NCI-H345 treated with DMSO at 0.1 percent for 48 hours (cell line): ENCODE measurements at regions not wholly inside any gene's neighbourhood (a gene's known extent, or its start where the extent isn't known, plus 50 kb on each side); places are given as distances from the start of the nearest gene placed in this dataset.
"Not testable (repeated sequence)": the region's sequence is repeated elsewhere in the genome, so short reads cannot be mapped to it uniquely, and the experiment has no call there.

ENCODE experiments used
- DNase-seq: peaks from one replicate; lab custom pipeline; 2025; ENCODE audit not compliant: unreplicated experiment; lab: John Stamatoyannopoulos, UW

DNA sequence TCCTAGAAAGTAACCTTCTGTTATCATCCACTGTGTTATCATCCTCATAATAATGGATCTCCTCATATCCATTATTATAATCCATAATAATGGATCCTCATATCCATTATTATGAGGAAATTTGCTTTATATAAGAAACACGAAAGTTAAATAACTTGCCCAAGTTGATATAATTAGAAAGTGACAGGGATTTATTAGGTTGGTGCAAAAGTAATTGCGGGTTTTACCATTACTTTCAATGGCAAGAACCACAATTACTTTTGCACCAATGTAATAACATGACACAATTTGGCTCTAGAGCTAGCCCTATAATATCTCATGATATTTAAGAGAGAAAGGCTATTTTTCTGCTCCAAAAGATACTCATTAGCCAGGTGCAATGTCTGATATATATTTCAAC lies 275.7 kb upstream of the STXBP5 start:
- no peak for DNase-seq

DNA sequence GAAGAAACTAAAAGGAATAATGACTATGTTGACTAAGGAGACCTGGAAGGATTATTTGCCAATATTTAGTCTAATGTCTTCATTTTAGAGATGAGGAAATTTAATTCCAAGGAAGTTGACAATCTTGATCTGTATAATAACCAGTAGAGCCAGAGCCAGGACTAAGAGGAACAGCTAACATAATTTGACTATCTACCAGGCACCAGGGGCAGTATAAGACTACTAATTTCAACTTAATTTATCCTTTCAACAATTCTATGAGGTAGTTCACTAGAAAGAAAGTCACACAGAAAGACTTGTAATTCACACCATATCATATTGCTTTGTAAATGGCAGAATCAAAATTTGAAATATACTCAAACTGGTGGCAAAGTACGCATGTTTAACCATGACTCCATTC lies 273.0 kb upstream of the STXBP5 start:
- DNase-seq: no peak

DNA sequence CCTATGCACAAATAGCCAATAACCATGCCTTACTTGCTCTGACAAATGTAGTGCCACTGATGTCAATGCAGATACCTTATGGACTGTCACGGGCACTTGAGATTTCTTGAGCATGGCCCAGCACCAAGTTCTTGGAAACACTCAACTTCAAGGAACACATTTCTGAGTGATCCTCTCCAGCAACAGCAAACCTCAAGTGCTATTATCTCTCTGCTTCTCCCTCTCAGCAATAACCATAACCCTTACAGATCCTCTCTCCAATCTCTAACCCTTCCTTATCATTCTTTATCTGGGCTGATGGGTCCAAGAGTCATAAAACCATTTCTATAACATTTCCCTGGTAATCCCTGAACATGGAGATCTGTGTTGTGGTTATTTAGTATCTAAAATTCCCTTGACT lies 266.9 kb upstream of the STXBP5 start:
- no peak for DNase-seq

DNA sequence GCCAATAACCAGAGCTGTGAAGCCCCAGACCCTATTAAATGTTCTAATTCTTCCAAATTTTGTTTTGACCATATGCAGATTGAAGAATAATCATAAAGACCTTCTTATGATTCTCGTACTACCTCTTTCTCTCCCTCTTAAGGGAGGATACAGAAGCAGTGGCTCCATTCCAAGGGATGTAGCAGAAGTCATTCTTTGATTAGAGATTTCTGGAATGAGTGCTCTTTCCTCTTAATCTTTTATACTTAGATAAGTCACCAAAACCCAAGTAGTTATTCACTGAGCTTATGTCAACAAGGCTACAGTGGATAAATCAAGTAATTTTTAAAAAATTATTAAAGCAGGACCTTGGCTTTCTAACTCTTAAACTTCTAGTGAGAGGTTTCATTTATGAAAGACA lies 266.0 kb upstream of the STXBP5 start:
- no peak for DNase-seq

DNA sequence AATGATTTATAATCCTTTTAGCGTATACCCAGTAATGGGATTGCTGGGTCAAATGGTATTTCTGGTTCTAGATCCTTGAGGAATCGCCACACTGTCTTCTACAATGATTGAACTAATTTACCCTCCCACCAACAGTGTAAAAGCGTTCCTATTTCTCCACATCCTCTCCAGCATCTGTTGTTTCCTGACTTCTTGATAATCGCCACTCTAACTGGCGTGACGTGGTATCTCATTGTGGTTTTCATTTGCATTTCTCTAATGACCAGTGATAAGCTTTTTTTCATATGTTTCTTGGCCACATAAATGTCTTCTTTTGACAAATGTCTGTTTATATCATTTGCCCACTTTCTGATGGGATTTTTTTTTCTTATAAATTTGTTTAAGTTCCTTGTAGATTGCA lies 264.8 kb upstream of the STXBP5 start:
- DNase-seq: not testable (repeated sequence)

DNA sequence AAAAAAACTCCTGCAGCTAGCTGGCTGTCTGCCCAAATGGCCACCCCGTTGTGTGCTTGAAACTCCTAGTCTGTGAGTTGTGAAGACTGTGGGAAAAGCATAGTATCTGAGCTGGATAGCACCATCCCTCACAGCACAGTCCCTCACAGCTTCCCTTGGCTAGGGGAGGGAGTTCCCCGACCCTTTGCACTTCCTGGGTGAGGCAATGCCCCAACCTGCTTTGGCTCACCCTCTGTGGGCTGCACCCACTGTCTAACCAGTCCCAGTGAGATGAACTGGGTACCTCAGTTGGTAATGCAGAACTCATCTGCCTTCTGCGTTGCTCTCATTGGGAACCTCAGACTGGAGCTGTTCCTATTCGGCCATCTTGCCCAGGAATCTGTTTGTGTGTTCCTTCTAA lies 260.6 kb upstream of the STXBP5 start:
- no peak for DNase-seq

DNA sequence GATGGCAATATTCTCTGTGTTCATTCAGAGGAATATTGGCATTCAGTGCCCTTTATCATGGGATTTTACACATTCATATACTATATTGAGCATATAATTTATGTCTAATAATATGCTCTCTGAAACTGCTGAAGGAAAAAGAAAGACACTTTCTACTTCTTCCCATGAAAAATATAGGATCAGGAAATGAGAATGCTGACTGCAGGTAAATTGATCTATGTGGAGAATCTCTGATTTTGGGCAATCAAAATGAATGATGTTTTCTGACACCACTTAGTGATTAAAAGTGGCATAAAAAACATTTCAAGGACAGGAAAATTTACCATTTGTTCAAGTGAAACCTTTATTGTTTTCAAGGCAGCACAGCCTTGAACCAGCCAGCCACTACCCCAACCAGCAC lies 260.1 kb upstream of the STXBP5 start:
- no peak for DNase-seq

DNA sequence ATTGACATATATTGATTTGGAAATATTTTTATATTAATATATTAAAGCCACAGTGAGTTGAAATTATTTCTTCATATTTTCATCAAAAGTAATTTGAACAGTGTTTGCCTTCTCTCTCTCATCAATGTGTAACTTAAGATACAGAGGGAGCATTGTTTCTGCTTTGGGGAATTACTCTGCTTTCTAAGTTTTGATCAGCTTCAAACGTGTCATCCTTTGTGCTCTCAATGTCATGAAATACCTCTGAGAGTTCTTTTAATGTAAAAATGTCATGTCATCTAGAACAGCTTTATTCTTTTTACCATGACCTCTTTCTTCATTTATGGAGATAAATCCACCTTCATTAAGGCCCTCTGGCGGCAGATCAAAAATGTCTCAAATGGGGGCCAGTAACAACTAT lies 259.4 kb upstream of the STXBP5 start:
- DNase-seq: no peak

DNA sequence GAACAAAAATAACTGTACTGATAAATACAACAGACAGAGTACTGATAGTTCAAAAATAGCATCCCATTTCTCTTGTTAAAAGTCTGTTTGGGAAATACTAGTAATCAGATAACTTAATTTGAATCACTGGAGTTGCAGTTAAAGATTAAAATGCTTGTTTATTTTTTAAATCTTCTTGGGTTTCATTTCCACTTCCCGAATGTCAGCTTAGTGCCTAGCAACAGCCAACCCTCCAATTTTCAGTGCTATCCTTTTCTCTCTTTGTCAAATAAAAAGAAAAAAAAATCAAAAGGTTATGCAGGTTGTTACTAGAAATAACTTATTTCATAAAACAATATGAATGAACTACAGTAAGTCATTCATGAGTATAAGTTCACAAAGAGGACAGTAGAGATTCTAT lies 257.7 kb upstream of the STXBP5 start:
- no peak for DNase-seq

DNA sequence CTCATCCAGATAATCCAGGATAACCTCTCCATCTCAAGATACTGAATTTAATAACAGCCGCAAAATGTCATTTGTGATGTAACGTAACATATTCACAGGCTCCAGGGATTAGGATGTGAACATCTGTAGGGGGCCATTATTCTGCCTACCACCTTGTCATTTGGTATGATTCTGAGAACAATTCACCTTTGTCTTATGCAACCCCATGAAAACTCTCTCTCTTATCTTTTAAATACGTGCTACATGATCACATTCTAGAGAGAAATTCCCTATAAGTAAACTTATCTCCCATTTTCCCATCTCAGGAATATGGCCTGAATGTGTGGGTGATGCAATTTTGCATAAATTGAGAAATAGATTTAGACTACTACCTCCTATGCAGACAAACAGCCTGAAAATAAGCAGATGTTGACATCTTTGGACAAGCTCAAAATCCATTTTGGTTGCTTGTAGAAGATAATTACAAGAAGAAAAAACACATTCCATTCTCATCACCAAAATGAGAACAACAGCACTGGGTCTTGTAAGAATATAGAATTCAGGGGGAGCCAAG lies 255.4 kb upstream of the STXBP5 start:
- no peak for DNase-seq

DNA sequence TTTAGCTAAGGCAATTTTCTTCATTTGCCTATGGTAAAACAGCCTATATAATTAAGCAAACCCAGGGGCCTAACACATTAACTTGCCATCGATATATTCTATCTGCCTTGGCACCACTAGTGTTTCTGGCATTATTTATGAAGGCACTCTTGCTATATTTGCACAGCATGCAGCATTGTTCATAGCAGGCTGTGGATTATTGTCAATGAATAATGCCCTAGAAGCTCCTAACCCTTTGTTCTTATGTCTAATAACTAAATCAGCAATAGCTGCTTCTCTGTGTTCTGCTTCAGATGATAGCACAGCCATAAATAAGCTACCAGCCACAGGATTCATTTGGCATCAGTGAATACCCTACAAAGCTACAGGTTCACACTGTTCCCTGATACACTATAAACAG lies 254.8 kb upstream of the STXBP5 start:
- no peak for DNase-seq

DNA sequence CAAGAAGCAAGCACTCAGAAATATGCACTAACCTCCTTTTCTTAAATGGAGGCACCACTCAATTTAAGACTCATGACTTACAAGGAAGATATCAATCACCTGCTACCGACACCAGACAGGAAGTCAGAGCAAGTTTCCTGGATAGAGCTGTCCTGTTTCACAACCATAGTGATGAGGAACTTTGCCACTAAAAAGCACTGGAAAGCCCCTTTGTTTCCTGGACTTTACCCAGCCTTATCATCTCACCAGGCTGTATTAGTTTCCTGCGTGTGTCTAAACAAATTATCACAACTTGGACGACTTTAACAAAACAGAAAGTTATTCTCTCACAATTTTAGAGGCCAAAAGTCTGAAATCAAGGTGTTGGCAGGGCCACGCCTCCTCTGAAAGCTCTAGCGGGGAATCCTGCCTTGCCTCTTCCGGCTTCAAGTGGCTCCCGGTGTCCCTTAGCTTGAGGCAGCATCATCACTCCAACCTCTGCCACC lies 253.8 kb upstream of the STXBP5 start:
- DNase-seq: no peak

DNA sequence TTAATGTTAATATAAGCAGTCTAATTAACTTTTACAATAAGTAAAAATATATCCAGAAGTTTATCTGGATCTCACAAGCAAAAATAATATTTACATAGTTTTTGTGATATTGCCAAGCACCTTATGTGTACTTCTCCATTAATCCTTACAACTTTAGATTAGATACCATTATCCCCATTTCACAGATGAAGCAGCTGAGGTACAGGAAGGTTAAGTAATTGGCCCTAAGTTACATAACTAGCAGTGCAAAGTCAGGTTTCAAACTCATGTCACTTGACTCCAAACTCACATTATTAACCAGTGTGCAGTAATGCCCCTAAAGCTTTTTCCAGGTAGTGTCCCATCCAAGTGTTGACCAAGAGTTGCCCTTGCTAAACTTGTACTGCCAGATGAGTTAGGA lies 248.6 kb upstream of the STXBP5 start:
- no peak for DNase-seq

DNA sequence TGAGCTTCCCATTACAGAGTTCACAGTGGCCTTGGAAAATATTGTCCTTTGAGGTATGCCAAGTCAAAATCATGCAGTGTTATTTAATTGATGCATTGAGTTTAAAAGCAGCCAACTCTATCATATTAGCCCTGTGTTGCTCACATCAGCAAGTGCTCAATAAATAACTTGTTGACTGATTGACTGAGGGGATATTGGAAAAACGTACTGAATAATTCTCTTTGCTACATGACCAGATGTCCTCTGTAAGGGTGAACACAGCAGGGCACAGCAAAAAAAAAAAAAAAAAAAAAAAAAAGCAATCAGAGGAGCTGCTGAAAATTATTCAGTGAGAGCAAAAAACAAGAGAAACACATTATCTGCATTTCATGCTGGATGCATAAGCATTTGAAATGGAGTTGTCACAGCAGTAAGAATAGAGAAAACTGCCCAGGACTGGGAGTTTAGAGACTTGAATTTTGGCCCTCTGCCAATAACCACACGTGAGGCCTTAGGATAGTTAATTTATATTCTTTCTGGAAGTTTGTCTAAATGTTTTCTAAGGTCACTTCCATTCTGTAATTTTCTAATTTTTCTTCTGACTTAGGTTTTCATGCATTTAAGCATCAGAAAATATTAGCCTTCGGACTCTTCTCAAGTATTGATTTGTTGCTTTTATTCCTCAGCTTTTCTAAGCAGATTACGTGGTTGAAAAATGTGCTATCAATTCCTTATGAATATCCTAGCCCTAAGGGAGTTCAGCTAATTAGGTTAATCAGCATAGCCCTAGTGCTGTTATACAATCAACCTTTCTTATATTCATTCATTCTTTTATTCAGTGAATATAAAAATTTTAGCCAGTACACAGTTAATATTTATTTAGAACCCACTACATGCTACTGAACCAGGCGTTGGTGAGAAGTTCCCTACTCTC lies 246.8 kb upstream of the STXBP5 start:
- no peak for DNase-seq

DNA sequence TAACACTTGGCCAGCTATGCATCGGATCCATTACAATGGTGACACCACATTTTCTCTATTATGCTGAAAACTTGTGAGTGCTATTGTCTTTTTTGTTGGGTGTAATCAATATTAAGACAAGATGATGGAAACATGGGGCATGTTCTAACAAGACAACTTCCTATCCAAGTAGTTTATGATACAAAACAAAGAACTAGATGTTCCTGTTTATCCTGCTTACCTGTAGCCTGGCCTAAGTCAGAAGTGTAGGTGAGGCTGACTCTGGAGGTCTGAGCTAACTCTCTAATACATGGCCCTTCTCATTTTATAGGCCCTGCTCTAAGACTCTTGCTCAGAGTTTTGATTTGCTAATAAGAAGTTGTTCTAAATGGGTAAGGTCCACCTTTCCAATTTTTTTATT lies 242.4 kb upstream of the STXBP5 start:
- no peak for DNase-seq

DNA sequence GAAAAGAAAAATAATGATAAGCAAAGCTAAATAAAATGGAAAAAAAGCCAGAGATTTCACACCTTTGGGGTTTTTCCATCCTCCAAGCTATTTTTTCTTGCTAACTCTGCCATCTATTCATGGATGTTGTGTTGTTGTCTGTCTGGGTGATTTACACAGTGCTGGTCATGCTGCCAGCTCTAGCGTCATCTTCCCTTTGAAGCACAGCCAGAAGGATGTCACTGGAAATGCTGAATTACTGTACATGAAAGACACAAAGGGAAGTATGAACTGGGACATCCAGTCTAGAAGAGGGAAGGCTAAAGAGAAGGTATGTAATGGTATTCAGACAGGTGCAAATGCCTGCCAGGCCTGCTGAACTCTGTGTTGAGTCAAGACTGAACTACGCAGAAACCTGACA lies 241.9 kb upstream of the STXBP5 start:
- no peak for DNase-seq

DNA sequence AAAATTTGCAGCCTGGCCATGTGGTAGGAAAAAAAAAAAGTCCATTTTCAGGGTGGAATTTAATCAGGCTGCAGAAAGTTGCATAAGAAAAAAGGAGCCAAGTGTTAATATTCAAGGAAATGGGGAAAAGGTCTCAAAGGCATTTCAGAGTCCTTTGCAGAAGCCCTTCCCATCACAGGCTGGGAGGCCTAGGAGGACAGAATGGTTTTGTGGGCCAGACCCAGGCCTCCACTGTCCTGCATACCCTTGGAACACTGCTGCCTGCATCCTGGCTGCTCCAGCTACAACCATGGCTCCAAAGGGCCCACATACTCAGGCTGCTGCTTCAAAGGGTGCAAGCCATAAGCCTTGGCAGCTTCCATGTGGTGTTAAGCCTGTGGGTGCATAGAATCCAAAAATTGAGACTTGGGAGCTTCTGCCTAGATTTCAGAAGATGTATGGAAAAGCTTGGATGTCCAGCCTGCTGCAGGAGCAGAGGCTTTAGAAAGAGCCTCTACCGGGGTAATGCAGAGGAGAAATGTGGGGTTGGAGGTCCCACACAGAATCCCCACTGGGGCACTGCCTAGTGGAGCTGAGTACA lies 239.0 kb upstream of the STXBP5 start:
- DNase-seq: no peak

DNA sequence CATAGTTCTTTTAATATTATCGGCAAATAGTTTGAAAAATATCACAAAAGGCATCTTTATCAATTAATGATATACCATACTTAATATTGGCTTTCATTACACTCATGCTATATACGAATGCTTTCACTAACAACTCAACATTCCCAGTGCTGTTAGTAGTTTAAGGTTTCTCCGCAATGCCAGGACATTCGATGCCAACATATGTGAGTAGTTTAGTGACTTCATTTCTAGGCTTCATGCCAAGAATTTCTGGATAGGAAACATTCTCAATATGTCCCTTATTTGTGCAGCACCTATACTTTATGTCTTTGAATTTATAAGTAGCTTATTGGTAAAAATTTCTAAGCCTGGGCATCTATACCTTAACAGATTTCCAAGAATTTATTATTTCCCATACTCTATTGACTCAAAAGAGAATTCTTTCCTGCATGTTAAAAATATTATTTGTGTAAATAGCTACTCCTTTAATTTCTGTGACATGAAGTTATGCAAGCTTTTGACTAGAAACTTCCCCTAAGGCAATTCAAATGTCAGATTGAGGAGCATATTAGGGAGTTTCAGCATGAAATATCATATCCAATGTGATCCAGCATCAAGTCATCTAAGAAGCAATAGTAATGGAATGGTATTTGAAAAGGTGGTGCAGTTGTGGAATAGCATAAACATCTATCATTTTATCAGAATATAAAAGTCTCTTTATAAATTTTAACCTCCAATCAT lies 236.0 kb upstream of the STXBP5 start:
- no peak for DNase-seq

DNA sequence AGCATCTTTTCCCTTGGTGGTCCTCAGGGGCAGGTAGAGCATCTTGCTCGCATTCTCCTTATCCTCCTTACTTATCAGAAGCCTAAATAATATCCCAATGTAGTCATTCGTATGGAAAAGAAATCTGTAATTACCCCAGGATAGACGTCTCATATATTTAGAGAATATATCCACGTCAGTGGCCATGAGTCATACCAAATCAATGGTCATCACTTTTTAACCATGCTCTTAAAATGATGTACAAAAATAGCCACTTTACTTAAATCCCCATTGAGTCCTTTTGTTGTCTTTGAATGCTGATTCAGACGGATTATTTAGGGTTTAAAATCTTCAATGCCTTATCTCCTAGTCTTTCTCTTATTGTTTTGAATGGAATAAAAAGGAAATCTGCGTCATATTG lies 231.7 kb upstream of the STXBP5 start:
- DNase-seq: no peak

DNA sequence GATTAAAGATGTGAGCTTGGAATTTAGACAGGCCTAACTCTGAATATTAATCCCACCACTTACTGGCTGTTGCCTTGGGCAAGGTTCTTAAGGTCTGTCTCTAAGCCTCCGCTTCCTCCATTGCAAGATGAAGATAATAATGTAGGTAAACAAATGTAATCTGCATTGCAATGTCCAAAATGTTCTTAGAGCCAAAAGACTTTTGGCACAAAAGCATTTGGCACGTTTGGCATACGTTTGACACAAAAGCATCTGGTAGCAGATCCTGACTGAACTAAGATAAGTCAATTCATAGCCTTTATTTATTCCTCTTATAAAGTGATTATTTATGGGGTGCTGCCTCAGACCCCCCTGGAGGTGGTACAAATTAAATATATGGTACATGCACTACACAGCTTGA lies 229.9 kb upstream of the STXBP5 start:
- DNase-seq: no peak

DNA sequence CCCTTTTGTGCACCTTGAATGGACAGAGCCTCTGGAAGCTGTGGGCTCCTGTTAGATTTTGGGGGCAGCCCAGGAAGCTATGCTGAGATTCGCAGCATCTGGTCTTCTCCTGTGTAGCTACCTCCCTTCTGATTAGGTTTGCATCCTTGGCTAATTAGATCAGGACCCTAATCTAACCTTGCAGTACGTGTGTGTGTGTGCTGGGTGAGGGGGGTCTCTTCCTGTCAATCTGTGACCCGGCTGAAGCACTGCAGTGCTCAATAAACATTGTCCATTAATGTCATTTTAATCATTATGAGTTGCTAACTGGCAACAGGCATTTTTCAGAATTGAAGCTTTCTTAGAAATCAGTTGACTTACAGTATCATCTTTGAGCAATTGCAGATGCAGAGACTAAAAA lies 229.1 kb upstream of the STXBP5 start:
- DNase-seq: no peak

DNA sequence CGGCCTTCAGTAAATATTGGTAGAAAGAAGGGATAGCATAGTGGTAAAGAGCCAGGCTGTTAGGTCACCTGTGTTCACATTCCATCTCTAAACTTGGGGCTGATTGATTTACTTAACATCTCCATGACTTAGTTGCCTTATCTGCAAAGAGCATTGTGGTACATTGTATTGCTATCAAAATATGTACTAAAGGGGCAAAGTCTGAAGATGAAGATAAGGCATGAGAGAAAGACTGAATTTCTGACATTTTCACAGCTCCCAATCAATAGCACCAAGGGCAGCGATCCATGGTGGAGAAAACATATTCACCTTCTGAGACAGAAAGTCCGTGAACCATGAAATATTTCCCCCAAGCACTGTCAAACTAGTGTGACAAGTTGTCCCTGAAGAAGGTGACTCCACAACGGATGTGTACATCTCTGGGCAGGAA lies 223.3 kb upstream of the STXBP5 start:
- DNase-seq: no peak
